ENCODE measurements at regions not wholly inside any gene's neighbourhood (a gene's known extent, or its start where the extent isn't known, plus 50 kb on each side); places are given as distances from the start of the nearest gene placed in this dataset.

GRCh38 chr6:77286541-77286940 lies 176.8 kb downstream of the HTR1B start:
- no peaks in the 10 kb centered on the region for H3K4me1 ChIP-seq (replicated peaks; ENCODE audit: insufficient read depth)
- H3K9me3 ChIP-seq (ENCODE audit: insufficient read depth, low read depth) = no peaks in the 10 kb centered on the region
- H3K27ac ChIP-seq = no peak overlapping the region
- H3F3A ChIP-seq (ENCODE audit: insufficient read depth, low read depth) = no peaks in the 10 kb centered on the region
- ChIA-PET POLR2A (ENCODE audit: unreplicated experiment) (no interaction called here), CTCF (no interaction called here)
- H3K79me2 ChIP-seq (ENCODE audit: low read depth) = no peaks in the 10 kb centered on the region
- no peaks in the 10 kb centered on the region for H3K27me3 ChIP-seq (ENCODE audit: insufficient read depth, low read depth)
- H3K9me2 ChIP-seq (ENCODE audit: insufficient read depth) = no peaks in the 10 kb centered on the region
- no peaks in the 10 kb centered on the region for H3K36me3 ChIP-seq (ENCODE audit: low read depth)
- no peak overlapping the region for H2AFZ ChIP-seq
- no peaks in the 10 kb centered on the region for H4K20me1 ChIP-seq (ENCODE audit: insufficient read depth)
- H3K4me2 ChIP-seq = no peak overlapping the region
- no peak for TF ChIP-seq CTCF (conservative IDR thresholded peaks at IDR 0.05)
- no peak overlapping the region for H3K4me3 ChIP-seq
- DNase-seq = no peak
- no TSS peak for BruUV-seq (replicated peaks)
- intact Hi-C loops (cut with micrococcal nuclease; ENCODE audit: unreplicated experiment) = no loop called here

GRCh38 chr6:77273929-77274328 lies 189.4 kb downstream of the HTR1B start:
- H3K27me3 ChIP-seq (ENCODE audit: insufficient read depth, low read depth) = no peaks in the 10 kb centered on the region
- ChIA-PET CTCF (no interaction called here), POLR2A (ENCODE audit: unreplicated experiment) (no interaction called here)
- no peak for TF ChIP-seq EZH2 (IDR thresholded peaks at IDR 0.05; ENCODE audit: low read depth)
- TF ChIP-seq CTCF (conservative IDR thresholded peaks at IDR 0.05) = no peak
- no TSS peak for BruUV-seq (replicated peaks)
- intact Hi-C loops (cut with micrococcal nuclease; ENCODE audit: unreplicated experiment) = no loop called here
- no peaks in the 10 kb centered on the region for H3F3A ChIP-seq (ENCODE audit: insufficient read depth, low read depth)
- no peaks in the 10 kb centered on the region for H4K20me1 ChIP-seq (ENCODE audit: insufficient read depth)
- no peak overlapping the region for H3K4me2 ChIP-seq
- H3K9me2 ChIP-seq (ENCODE audit: insufficient read depth) = no peaks in the 10 kb centered on the region
- H3K36me3 ChIP-seq (ENCODE audit: low read depth) = no peaks in the 10 kb centered on the region
- no peak for DNase-seq
- H3K4me3 ChIP-seq = no peak overlapping the region
- no peak overlapping the region for H3K27ac ChIP-seq
- H3K79me2 ChIP-seq (ENCODE audit: low read depth) = no peaks in the 10 kb centered on the region
- H2AFZ ChIP-seq = no peak overlapping the region
- H3K4me1 ChIP-seq (replicated peaks; ENCODE audit: insufficient read depth) = no peaks in the 10 kb centered on the region
- 0 out of 2 replicates have a peak, but pooled peaks cover 5% of the 10 kb centered on the region for H3K9me3 ChIP-seq (ENCODE audit: insufficient read depth, low read depth)

- ChIA-PET POLR2A (ENCODE audit: unreplicated experiment) (no interaction called here), CTCF (no interaction called here)
- Histone ChIP-seq H2AFZ (no peak overlapping the region), H3K4me2 (no peak overlapping the region), H3K4me3 (no peak overlapping the region), H3K36me3 (ENCODE audit: low read depth) (no peaks in the 10 kb centered on the region), H3K4me1 (replicated peaks; ENCODE audit: insufficient read depth) (no peaks in the 10 kb centered on the region), H3K27me3 (ENCODE audit: insufficient read depth, low read depth) (no peaks in the 10 kb centered on the region), H3F3A (ENCODE audit: insufficient read depth, low read depth) (no peaks in the 10 kb centered on the region), H3K79me2 (ENCODE audit: low read depth) (no peaks in the 10 kb centered on the region), H4K20me1 (ENCODE audit: insufficient read depth) (no peaks in the 10 kb centered on the region), H3K9me2 (ENCODE audit: insufficient read depth) (no peaks in the 10 kb centered on the region), H3K27ac (no peak overlapping the region), H3K9me3 (ENCODE audit: insufficient read depth, low read depth) (no peaks in the 10 kb centered on the region)
- no peak for TF ChIP-seq CTCF (conservative IDR thresholded peaks at IDR 0.05)
- TF ChIP-seq EZH2 (IDR thresholded peaks at IDR 0.05; ENCODE audit: low read depth) = no peak
- intact Hi-C loops (cut with micrococcal nuclease; ENCODE audit: unreplicated experiment) = no loop called here
- BruUV-seq (replicated peaks) = no TSS peak
- DNase-seq = no peak
These were observed 198.3 kb downstream of the HTR1B start for GRCh38 chr6:77264970-77265369.
